ENCODE measurements at regions not wholly inside any gene's neighbourhood (a gene's known extent, or its start where the extent isn't known, plus 50 kb on each side); places are given as distances from the start of the nearest gene placed in this dataset.
"Not testable (repeated sequence)": the region's sequence is repeated elsewhere in the genome, so short reads cannot be mapped to it uniquely, and the experiment has no call there.

DNA sequence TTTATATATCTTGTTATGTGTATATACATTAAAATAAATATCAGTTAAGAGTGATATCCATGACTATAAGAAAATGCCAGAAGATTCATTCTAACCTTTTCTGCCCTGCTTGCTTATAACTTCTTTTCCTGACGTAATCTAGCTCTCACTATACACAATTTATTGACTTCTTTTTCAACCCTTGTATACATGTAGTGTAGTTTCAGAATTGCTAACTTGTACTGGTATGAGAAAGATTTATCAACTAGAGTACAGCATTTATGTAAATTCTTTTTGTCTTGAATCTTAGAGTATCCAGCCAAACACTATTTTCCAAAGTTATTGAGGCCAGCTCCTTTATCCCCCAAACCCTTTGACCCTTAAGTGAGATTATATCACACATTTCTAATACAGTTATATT lies 798.0 kb upstream of the RAB6C start:
- no peak for DNase-seq (ENCODE audit: low read depth in 3 of 3)

DNA sequence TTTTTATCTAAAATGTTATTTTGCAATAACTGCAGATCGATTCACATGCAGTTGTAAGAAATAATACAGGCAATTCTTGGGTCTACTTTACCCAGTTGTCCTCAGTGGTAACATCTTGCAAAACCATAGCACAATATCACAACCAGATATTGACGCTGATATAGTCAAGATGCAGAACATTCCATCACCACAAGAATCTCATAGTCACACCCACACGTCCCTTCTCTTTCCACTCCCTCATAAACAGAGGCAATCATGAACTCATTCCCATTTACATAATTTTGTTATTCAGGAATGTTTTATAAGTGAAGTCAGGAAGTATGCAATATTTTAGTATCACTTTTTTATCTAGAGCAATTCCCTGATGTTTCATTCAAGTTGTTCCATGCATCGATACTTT lies 797.5 kb upstream of the RAB6C start:
- no peak for DNase-seq (ENCODE audit: low read depth in 3 of 3)

DNA sequence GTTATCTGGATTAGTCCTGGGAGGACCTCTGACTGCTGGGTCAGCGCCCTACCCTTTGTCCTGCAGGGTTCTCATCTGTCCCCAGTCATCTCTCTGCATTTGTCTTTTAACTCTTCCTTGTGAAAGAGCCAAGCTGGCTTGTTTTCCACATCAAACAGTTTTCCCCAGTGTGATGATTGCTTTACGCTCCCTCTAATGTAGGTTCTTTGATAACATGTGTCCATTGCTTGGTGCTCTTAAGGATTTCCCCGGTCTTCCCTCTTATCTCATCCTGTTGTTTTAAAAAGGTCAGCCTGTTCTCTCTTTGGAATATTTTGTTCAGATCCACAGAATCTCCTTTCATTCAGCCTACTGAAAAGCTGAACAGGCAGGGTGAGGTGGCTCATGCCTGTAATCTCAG lies 792.1 kb upstream of the RAB6C start:
- no peak for DNase-seq (ENCODE audit: low read depth in 3 of 3)

- DNase-seq (ENCODE audit: low read depth in 3 of 3): no peak
These were observed 791.0 kb upstream of the RAB6C start for GRCh38 chr2:129188451-129188850.

DNA sequence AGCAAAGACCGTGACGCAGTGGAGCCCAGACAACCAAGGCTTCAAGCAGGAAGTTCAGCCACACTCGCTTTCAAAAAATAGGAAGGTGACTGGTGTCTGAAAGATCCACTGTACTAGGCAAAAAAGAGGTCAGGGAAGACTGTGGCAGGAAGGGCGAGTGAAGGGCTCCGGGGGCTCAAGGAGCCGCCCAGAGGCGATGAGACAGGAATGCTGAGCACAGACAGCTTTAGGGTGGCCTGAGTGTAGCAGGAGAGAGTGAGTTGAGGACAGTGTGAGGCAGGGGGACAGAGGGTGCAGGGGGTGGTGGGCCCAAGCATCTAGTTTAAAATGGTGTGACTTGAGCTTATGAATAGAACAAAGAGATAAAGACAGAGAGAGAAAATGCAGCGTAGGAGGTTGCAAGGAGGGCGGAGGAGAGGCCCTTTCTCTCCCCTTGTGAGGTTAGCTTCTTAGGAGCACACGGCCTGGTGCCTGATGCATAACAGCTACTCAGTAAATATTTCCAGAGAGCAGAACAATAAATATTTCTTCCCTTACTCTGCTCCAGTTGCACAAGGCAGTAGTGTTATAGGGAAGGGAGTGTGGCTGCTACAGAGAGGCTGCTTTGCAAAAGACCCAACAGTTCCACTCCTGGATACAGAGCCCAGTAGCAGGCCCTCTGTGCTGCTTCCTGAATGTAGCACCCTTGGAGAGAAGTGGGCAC lies 789.7 kb upstream of the RAB6C start:
- no peak for DNase-seq (ENCODE audit: low read depth in 3 of 3)

GRCh38 chr2:129190494-129190893 lies 789.0 kb upstream of the RAB6C start:
- DNase-seq (ENCODE audit: low read depth in 3 of 3): no peak

- DNase-seq (ENCODE audit: low read depth in 3 of 3): no peak
These were observed 787.9 kb upstream of the RAB6C start for GRCh38 chr2:129191530-129191929.

DNA sequence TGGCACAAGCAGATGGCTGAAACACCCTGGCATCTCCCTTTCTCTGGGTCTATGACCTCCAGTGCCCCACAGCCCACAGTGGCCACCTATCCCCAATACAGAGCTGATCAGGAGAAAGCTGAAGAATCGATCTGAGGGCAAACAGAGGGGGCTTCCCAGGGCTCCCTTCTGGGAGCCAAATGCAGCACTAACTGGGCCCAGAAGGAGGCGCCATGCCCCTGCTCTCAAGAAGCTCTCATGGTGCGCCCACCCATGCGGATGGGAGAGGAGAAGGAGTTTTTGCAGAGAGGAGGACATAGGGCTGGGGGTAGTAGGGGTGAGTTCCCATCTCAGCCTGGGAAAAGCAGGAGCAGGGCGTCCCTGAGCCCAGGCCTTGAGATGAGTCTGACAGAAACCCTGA lies 787.3 kb upstream of the RAB6C start:
- DNase-seq (ENCODE audit: low read depth in 3 of 3): no peak

DNA sequence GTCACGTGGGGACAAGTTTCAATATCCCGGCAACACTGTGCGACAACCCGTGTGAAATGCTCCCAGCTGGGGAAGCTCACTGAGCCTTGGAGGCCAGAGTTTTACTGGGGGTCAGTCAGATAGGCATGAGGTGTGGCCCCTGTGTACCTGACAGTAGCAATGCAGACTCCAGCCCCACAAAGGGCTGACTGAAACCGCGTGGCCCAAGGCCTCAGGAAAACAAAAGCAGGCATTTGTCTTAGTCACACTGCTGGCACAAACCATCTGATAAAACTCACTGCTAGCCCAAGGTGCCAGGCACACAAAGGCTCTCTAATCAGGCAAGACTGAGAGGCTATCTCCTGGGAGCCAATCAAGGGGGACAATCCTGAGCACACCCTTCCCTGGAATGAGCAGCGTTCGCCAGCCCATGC lies 786.6 kb upstream of the RAB6C start:
- DNase-seq (ENCODE audit: low read depth in 3 of 3): no peak

GRCh38 chr2:129193961-129194360 lies 785.5 kb upstream of the RAB6C start:
- no peak for DNase-seq (ENCODE audit: low read depth in 3 of 3)

GRCh38 chr2:129199501-129199900 lies 780.0 kb upstream of the RAB6C start:
- no peak for DNase-seq (ENCODE audit: low read depth in 3 of 3)

GRCh38 chr2:129201696-129202095 lies 777.8 kb upstream of the RAB6C start:
- no peak for DNase-seq (ENCODE audit: low read depth in 3 of 3)

DNA sequence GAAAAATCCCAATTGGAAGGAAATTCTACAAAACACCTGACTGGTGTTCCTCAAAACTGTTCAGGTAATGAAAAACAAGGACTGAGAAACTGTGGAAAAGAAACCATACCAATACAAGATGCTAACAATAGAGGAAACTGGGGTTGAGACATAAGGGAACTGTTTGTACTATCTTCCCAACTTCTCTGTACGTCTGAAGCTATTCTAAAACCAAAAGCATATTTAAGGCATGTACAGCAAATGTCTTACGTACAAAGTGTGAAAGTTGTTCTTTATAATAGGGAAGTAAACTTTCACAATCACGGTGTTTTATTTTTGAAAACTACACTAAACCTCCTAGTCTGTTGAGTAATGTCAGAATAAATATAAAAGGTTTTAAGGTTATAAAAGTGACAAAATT lies 776.1 kb upstream of the RAB6C start:
- DNase-seq (ENCODE audit: low read depth in 3 of 3): no peak

- DNase-seq (ENCODE audit: low read depth in 3 of 3): not testable (repeated sequence)
These were observed 774.9 kb upstream of the RAB6C start for GRCh38 chr2:129204581-129204980.

DNA sequence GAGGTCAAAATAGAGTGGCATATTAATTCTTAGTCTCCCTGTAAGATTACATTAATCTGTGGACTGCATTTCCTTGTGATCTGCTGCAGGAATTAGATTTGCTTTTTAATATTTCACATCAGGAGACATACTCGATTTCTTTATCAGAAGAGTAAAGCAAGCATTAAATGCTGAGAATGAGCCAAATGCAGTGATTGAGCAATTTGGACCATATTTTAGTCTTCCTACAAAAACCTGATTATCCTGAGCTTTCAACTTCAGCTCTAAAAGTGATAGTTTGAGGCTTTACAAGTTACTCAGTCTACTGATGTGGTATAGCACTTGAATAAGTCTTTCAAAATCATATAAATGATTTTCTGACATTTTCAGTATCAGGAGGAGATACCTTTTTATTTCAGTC lies 774.3 kb upstream of the RAB6C start:
- DNase-seq (ENCODE audit: low read depth in 3 of 3): no peak

- no peak for DNase-seq (ENCODE audit: low read depth in 3 of 3)
These were observed 773.7 kb upstream of the RAB6C start for GRCh38 chr2:129205766-129206165.

DNA sequence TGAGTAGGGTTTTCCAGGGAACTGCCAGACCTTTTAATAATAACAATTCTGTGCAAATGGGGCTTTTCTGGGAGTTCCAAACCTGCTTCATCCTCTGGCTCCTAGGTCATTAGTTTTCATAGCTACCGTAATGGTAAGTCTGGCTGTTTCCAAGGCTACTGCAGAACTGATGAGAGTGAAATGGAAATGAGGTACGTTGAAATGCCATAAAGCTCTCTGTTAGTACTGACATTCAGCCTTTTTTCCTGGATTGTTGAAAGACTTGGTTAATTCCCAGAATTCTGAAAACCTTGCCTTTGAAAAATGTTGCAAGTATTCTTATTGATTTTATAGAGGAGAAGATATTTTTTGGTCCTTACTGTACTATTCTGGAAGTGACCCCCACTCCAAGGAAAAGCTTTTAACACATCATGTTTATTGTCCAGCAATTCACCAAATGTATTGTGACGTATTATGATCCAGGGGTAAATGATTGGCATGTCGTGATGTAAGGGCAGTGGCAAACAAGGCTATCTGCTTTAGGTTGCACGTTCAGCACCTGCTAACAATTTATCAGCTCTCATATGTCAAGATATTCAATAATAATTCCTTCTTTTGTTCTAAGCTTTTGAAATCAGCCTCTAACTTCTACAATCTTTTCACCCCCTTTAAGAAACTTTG lies 767.0 kb upstream of the RAB6C start:
- no peak for DNase-seq (ENCODE audit: low read depth in 3 of 3)

DNA sequence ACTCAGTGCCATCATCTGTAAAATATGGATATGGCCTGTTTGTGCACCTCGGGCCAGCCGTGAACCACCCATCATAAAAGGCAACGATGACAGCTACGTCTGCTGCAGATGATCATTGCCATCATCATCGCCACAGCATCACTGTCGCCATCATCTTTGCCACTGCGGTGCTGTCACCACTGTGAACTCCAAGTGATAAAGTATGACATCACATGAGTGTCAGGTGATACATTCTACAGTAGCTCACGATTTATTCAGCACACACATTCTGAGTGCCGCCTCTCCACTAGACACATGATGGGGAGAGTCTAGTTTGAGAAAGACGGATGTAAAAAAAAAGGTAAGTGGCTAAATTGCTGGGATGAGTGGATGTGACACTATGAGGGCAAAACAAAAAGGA lies 755.4 kb upstream of the RAB6C start:
- no peak for DNase-seq (ENCODE audit: low read depth in 3 of 3)

- DNase-seq (ENCODE audit: low read depth in 3 of 3): no peak
These were observed 755.0 kb upstream of the RAB6C start for GRCh38 chr2:129224486-129224885.

GRCh38 chr2:129229196-129229595 lies 750.3 kb upstream of the RAB6C start:
- DNase-seq (ENCODE audit: low read depth in 3 of 3): no peak

- no peak for DNase-seq (ENCODE audit: low read depth in 3 of 3)
These were observed 749.5 kb upstream of the RAB6C start for GRCh38 chr2:129229830-129230441.

GRCh38 chr2:129231924-129232323 lies 747.5 kb upstream of the RAB6C start:
- DNase-seq (ENCODE audit: low read depth in 3 of 3): no peak

DNA sequence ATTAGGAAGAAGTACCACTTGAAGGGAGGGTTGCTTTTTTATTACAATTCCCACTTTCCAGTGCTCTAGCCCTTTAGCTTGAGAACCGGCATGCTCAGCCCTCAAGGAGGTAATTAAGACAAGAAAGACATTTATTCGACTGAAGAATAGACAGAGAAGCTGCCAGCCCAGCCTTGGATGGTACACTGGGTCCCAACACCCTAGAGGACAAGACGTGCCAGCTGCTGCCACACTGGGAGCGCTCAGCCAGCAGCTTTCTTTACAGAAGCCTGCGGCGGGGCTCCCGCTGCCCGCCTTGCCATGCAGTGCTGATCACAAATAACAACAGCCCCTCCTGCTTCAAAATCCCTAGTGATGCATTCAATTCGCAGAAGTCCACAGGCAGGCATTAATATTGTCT lies 746.3 kb upstream of the RAB6C start:
- DNase-seq (ENCODE audit: low read depth in 3 of 3): no peak
